ENCODE measurements at regions not wholly inside any gene's neighbourhood (a gene's known extent, or its start where the extent isn't known, plus 50 kb on each side); places are given as distances from the start of the nearest gene placed in this dataset.
"Not testable (repeated sequence)": the region's sequence is repeated elsewhere in the genome, so short reads cannot be mapped to it uniquely, and the experiment has no call there.

- DNase-seq (ENCODE audit: low spot score): no peak
Measured at GRCh38 chr4:155444721-155445120, 68.0 kb upstream of the MAP9 start.

DNA sequence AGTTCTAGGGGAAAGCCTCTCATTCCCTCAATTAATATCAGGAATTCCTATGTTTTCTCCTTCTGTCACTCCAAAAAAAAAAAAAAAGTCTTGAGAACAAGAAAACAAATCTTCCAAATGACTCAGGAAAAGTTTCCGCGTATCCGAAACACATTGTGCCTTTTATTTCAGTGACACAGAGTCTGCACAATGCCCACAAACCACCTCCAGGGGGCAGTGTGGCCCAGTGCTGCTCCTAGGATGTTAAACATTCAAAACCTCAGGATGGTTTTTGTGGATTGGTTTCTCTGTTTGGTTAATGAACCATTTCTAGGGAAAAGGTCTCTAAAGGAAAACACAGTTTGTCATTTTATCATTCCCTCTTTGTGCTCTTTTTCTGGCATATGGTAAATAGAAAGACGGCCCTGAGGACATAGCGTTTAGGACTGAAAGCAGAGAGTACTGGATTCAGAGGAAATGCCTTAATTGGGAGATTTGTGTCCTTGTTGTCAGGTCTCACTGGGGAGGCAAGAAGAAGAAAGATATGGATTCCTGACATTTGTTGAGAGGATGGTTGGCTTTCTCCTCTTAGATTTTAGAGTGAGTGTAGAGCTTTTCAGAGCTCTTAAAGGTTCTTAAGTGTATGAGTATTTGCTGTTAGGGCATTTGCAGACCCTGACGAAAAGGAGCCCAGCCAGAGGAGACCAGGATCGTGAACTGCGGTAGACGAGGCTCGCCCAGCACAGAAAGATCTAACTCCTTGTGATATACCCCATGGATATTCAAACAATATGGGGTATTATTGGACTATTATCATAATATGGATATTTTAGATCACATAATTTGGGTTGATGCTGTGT, 65.7 kb upstream of the MAP9 start:
- DNase-seq (ENCODE audit: low spot score): peak; percentile 75

GRCh38 chr4:155441475-155441874, 64.7 kb upstream of the MAP9 start:
- DNase-seq (ENCODE audit: low spot score): no peak

- not testable (repeated sequence) for DNase-seq (ENCODE audit: low spot score)
Measured at GRCh38 chr4:155439760-155440159, 63.0 kb upstream of the MAP9 start.

GRCh38 chr4:155434904-155435303, 58.1 kb upstream of the MAP9 start:
- DNase-seq (ENCODE audit: low spot score): no peak

DNA sequence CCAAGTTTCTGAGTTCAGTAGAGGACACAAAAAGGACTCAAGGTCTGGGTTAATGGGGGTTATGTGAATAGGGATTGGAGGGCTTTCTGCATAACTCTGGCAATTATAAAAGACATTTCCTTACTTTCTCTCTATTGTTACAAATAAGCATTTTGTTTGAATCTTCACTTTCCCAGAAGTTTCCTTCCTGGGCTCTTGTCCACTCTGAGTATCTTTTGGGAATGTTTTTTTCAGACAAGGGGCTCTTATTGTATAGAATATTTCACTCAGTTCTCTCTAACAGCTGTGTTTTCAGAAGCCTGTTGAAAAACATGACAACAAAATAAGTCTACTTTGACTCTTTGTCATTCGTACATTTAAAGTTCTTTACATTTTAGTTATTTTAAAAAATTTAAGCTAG, 57.6 kb upstream of the MAP9 start:
- no peak for DNase-seq (ENCODE audit: low spot score)

DNA sequence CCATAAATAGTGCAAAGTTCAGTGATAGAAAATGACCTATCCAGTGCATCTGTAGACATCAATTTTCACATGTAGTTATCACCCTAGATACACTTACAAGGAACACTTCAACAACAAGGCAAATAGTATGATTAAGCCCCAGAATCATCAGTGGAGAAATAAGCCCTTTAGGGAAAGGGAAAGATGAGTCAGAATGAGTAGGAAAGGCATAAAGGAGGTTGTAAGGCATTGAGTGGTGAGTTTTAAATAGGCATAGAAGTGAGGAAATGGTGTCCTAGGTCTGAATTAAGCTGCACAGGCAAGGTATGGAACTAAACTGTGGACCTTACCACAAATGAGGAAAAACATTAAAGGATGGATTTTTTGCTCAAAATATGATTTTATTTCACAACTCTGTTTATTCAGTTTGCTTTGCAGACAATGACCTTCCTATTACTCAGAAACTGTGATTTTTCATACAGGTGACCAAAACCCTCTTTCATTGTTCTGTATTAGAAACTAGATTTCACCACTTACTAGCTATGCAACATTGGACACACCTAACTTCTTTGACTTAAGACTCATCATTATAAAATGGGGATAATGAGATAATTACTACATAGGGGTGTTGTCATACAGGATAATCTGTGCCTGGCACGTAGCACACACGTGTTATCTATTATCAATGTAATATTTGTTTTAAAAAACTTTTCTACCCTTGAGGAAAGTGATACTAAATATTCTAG, 57.0 kb upstream of the MAP9 start:
- DNase-seq (ENCODE audit: low spot score): no peak

DNA sequence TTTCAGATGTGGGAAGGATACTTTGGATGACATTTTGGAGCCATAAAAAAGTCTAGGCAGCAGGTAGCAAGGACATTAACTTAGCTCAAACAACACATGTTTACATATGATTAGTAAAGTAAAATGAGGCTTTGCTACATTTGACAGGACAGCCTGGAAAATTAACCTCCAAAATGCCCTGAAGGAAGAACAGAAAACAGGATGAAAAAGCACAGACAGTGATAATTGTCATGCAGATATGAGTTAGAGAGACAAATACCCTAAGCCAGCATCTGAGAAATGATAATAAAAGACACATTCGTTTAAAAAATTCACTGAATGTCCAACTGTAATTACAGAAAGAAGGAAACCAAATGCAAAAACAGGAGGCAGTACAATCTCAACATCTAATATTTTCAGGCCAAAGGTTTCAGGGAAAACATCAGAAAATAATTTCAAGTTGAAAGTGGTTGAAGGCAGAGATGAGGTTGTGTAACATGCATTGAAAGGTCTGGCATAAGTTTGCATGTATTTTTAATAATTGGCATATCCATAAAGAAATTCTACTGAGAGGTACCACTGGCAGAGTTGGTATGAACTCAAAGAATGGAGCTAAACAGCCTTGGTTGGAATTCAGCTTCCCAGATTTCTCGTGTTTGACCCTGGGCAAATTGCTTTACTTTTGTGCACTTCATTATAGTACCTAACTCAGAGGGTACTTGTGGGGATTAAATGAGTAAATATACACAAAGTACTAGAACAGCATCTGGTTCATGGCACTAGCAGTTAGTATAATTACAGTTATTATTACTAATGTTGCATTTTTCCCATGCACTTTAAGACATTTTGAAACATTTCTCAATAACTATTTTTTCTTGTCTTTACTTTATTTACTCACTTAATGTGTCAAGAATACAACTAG, 54.4 kb upstream of the MAP9 start:
- DNase-seq (ENCODE audit: low spot score): no peak

GRCh38 chr4:155428128-155428527, 51.4 kb upstream of the MAP9 start:
- DNase-seq (ENCODE audit: low spot score): no peak

DNA sequence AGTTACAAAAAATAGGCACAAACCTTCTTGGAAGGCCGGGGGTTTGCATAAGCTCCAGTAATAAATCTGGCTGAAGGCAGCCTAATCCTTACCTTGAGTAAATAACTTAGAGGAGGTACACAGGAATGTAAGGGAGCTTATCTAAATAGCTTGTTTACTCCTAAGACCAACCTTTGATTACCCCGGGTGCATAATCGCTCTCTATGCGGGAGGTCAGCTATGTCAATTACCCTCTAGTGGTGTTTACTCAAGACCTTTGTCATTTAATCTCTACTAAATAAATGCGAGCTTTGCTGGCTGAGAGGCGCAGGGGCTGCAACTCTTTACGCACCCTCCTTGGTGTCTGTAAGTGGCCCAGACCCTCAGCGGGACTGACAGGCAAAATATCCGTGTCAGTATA, 50.2 kb upstream of the MAP9 start:
- no peak for DNase-seq (ENCODE audit: low spot score)

Data from globus pallidus (tissue), 1 donor.